Hematopoietic multipotent progenitor cell treated with erythropoietin and hydrocortisone succinate and interleukin-3 and kit ligand, for 17 days (in vitro differentiated cells): ENCODE measurements at regions not wholly inside any gene's neighbourhood (a gene's known extent, or its start where the extent isn't known, plus 50 kb on each side); places are given as distances from the start of the nearest gene placed in this dataset.

ENCODE experiments used
- DNase-seq: peaks from one replicate; pipeline ENCODE4 v3.0.0-alpha.2; 2015; ENCODE audit warnings: low spot score

DNA sequence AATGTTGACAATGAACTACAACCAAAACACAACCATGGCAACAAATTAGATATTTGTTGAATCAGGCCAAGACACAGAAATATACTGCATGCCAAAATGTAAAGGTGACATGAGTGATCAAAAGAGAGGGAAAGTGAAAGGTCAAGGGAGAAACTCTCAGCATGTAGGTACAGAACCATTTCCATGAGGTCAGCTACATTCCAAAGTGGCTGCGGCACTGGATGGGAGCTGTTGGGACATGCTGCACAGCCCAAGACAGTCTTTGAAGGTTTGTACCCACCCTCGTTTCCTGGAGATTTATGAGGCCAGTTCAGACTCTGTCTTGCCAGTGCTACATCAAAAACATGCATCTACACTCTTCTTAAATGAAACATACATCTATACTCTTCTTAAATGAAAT lies 579.9 kb downstream of the BMP2 start:
- no peak for DNase-seq

DNA sequence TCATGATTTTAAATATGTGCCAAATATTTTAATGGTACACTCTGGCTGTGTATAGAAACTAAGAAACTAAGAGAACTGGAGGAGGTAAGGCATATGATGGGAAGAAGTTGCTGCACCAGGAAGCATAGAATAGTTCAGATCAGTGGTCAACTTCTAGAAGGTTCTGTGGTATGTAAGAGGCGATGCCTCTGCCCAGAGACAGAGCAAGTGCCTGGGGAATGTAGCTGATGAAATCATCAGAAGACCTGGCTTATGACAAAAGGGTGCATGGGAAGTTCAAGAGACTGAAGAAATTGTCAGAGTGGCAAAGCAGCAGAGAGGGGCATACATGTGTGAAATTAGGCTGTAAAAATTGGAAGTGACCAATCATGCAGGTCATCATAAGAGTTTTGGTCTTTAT lies 580.8 kb downstream of the BMP2 start:
- no peak for DNase-seq

DNA sequence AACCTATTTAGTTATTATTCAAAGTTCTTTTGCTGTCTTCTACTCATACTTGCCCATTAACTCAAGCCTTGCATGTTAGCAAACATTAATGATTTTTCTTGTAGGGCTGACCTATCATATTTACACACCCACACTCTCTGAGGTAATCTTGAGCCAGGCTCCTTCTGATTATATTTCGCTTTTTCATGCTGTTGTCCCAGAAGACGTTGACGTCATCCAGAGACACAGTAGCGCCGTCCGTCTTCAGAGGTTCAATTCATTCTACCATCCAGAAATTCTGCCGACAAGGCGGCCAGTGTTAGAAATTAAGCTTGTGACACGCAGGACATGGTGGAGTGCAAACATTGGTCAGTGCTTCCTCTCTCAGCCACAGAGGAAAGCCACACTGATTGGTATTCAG lies 584.7 kb downstream of the BMP2 start:
- no peak for DNase-seq

DNA sequence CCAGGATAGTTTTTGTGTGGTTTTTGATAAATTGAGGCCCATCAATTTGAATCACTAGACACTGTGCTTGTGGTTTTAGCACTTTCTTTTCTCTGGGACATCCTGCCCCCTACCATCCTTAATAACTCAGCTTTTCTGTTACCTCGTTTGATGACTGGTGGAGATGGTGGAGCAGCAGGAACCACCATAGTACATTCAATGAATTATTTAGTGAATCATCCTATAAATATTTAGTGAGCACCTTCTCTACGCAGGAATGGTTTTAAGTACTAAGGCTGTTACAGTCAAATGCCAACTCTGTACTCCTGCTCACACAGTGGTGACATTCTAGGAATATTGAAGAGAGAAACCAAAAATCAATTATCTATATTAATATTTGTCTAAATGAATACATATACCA lies 585.2 kb downstream of the HAO1 start:
- DNase-seq: no peak

DNA sequence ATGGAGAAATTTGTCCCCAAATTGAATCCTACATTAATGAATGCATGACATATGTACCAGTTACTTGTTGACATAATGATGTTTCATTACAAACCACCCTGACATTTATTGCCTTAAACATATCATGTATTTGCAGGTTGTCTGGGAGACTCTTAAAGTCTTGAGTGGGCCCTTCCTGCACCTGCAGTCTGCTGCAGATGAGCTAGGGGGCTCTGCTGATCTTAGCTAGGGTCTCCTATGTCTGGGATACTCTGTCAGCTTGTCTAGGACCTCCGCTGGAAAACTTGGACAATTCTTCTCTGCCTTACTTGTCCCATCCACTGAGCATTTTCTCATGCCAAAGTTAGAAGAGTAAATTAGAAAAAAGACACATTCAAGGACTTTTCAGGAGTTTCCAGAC lies 581.6 kb downstream of the HAO1 start:
- DNase-seq: no peak

DNA sequence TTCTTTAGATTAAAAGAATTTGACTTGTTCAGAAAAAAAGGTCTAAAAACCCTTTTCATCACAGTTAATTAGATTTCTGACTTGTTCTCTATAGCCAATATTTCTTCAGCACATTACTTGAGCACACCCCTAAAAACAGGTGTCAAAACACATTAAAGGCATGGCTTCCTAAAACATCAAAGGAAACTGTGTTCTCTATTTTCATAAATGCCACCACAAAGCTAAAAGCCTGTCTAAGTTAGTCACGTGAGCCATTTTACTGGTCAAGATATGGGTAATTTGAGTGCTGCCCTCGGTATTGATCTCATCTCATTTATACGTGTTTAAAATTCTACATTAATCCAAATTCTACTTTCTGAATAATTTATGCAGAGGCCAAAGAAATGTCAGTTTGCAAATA lies 580.5 kb downstream of the HAO1 start:
- DNase-seq: no peak

DNA sequence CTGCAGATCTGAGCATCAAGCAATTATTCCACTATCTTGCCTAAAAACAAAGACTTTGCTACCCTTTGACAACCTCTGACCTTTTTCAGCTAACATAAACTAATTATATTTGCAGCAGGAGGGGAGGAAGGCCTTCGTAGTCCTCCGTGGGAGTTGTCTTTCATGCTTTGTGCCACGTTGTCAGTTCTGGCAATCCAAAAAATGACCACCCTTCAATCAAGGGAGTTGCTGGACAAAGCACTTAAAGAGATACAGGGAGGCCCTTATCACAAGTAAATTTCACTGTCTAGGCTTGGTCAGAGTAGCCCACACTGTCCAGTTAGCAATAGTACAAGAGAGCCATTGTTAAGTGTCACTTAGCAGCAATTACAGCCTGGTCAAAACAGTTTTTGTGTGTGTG lies 578.9 kb downstream of the HAO1 start:
- no peak for DNase-seq

DNA sequence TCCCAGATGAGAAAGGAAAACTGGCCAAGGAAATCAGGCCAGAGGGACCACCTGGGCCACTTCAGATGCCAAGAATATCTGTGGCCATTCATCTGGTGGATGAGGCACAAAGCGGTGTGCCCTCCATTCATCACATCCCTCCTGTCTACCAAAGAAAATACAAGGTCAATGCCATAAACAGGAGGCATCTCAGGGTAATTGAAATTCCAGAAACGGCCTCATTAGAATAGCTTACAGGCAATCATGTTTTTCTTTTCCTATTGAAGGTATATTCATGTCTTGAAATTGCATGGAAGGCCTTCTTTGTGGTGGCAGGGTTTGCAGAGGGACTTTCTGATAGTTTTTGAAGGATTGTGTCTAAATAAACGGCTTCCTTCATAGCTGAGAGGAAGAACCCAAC lies 578.3 kb downstream of the HAO1 start:
- no peak for DNase-seq

DNA sequence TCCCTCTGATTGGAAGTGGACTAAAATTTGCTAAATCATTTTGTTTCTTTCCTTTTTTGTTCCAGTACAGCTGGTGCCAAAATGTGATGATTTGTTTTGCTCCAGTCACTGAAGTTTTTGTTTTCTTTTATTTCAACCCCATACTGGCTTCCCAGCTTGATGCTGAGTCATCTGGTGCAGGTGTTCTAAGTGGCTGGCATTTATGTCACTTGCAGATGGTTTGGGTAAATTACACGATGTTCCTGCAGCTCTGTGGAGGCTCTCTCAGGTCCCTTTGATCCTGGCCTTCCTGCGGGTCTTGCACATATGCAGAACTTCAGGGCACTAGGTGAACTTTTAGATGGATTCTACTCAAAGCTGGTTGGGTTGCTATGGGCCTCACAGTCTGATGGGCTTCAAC lies 577.7 kb downstream of the HAO1 start:
- no peak for DNase-seq

DNA sequence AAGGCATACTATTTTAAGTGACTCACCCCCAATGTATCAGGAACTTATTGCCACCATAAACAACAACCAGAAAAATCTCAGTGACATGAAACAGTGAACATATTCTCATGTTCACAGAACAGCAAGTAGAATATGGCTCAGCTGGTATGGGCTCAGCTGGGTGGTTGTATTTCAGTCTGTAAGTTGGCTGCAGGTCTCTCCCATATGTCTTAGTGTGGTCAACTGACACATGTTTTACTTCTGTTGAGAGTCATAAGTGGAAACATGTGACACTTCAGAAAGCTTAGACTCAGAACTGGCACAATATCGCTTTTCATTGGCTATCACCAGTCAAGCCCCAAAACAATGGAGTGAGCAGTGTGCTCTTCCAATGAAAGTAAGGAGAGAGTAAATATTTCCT lies 574.1 kb downstream of the HAO1 start:
- no peak for DNase-seq

DNA sequence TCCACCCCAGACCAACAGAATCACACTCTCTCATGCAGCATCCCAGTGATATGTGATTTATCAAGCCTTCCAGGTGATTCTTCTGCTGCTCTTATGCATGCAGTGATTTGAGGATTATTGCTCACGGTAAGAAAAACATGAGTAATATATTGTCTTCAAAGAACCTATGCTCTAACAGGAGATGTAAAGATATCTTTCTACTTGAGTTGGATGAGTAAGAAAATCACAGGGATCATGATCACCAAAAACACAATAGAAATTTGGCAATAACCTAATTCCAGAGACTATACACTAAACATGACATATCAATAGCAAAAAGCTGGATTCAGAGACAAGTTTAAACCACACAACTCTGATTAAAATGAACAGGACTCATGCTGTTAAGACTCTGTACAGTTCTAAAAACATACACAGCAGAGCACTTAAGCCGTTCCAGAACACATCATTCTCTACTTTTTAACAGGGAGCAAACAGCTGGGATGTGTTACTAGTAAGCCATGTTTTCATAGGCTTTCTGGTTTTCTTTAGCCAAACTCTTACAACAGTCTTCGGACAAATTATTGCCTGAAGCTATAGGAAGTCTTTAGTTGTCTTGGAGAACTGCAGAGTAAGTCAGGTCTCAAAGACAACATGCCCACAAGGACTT lies 568.6 kb downstream of the HAO1 start:
- DNase-seq: no peak

DNA sequence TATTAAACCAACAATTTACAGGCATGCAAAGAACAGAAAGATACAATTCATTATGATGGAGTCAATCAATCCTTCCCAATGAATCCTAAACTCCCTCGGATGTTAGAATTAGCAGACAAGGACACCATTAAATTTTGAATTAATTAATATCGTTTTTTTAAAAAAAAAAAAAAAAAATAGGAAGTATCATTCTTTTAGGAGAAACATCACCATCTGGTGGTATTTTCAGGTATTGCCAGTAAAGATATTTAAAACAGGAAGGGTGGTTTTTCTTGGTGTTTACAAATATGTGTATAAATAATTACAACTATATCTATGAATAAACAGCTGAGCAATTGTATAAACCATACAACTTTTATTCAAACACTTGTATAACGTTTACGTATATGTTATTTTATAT lies 564.4 kb downstream of the HAO1 start:
- no peak for DNase-seq

DNA sequence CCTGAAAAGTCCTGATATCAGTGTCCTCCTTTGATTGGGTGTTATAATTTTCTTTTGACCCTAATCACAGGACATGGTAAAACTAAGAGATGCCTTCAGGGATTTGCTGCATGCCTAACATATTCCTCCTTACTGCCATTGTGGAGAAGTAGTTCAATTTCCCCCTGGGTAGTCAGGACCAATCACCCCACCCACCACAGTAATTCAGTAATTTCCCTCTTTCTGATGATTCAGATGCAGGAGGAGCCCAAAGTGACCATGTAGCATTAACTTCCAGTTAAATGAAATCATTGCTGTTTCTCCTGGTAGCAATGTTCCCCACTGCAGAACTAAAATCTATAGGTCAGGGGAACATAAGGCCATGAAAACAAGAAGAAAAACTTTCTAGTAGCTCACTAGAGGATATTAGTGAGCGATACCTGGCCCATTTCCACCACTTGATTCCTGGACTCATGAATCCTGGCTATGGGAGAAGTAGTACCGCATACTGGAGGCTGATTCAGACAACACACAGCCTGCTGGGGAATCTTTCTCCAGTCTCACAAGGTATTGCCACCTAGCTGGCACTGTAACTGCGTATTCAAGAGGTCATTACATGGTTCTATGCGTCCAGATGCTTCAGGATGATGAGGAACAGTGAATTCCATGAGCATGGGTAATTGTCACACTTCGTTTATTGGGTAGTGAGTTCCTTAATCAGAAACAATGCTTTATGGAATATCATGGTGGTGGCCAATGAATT lies 561.2 kb downstream of the HAO1 start:
- DNase-seq: no peak

DNA sequence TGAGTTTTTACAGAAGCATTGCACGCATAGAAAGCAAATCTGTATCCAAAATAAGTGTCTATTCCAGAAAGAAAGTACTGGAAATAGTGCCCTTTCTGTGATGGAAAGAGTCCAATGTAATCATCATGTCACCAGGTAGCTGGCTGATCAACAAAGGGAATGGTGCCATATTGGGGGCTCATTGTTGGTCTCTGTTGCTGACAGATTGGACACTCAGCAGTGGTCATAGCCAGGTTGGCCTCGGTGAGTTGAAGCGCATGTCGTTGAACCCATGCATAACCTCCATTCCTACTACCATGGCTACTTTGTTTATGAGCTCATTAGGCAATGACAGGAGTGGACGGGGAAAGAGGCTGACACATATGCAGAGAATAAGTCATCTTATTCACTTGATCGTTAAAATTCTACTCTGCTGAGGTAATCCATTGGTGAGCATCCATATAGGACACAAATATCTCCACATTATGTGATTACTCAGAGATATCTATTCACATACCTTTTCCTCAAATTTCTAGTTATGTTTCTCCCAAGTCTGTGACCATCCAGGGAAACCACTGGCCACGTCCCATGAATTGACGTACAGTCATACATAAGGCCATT lies 560.5 kb downstream of the HAO1 start:
- no peak for DNase-seq

DNA sequence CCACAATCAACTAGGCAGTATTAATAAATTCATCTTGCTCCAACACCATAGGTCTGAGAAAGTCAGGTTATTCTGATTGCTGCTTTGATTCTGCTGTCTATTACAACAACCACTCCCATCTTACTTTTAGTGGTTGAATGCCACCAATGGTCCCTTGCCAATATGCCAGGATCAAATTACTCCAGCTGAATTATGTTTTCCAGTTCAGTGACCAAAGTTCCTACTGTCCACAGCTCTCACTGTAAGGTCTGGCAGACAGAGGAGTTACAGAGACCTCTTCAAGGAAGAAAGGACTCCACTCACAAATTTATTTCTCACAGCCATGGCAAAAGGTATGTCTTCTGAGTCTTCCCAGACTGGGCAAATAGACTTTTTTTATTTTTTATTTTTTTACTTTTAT lies 557.0 kb downstream of the HAO1 start:
- DNase-seq: no peak

DNA sequence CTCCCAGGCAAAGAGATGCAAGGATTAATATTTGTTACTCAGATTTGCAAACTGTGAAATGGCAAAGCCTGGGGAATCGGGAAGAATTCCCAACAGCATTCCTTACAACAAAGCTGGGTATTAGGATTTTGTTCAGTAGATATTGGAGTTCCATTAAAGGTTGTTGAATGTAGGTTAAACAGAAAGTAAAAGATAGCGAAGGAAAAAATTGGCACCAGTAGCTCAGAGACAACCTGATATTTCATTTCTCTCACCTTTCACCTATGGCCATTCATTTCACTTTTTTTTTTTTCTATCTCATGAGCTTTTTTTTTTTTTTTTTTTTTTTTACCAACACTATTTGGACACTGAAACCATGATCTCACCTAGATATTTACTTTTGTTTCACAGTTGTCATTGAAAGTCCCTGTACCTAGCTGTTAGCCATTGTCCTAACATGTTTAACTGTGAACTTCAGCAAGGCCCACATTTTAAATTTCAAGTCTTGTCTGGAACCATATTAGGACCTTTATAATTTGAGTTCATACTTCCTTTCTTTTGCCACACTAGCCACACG lies 552.5 kb downstream of the HAO1 start:
- DNase-seq: no peak

DNA sequence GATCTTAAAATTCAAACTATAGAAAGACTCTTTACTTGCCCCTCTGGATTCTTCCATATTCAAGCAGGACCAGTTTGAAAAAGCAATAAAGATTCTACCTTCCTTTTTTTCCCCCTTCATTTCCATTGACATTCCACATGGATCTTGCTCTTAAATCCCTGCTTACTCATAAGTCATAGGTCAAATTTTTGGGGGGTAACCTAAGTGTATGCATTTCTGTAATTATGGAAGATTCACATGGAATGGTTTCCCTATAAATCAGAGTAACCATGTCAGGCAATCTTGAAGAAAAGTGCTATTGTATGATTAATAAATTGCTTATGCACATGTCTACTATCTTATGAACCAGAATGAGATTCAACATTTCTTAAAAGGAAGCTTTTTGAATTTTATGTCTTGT lies 551.0 kb downstream of the HAO1 start:
- DNase-seq: no peak

DNA sequence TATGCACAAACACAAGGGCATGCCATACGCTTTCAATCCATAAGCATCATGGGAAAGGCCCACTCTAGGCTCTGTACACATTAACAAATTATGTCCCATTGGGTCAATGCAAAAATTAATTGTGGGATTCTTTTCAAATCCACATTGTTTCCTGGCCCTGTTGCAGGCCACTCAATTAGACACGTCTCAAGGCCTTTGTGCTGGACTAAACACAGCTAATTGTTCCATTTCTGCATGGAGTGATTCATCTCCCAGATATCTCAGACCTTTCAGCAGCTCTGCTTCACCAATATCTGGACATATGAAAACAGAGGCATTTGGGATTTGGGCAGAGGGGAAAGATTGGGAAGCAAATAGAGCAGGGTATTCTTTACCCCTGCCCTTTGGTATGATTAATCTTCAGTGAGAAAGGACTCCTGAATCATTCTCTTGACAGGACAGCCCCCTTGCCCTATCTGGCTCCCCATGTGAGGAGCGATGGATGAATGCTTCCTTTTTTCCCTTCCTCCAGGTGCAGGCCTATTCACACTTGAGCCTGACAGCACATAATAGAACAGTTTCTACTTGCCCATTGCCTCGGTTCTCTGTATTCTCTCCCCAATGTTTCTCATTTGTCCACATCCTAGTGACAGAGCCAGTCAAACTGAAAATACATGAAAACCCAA lies 547.6 kb downstream of the HAO1 start:
- no peak for DNase-seq

DNA sequence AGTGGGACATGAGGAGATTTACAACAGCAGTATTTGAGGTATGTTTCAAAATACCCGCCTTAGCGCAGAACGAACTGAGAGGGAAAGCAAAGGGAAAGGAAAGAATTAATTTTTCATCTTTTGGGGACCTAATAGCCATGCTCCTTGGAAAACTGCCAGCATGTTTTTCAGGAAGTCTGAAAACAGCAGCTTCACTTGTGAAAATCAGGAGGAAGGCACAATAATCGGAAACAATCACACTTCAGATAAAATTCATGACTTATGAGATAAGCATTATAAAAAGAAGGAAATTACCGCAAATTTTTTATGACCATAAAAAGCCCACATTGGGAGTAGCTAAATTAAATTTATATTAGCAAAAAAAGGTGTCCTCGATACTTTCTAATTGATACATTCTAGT lies 541.1 kb downstream of the HAO1 start:
- no peak for DNase-seq

DNA sequence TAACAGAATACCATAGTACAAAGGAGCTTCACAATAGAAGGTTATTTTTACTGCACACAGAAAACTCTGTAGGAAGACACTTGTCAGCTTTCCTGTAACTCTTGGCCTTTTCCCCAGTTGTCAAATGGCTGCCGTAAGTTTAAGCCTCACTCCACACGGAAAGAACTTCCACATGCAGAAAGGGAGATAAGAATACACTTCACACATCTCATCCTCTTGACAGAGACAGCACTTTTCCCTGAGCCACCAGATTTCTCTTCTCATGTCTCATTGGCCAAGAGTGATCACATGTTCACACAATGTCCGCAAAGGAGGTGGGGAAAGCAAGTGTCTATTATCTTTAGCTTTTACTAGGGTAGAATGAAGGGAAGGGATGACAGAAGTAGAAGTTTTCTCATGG lies 540.7 kb downstream of the HAO1 start:
- DNase-seq: no peak

DNA sequence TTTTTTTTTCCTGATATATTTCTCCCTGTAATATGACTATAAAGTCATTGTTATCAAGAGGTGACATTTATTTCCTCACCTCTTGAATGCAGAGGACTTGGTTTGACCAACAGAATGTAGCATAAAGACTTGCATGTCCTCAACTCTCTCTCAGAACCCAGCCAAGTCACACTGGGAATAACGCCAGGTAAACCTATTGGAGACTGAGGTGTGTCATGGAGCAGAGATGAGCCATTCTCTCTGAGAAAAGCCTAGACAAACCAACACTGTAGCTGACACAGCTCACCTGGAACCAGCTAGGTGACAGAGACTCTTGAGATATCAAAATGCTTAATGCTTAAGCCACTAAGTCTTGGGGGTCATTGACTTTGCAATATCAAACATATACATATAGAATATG lies 533.6 kb downstream of the HAO1 start:
- no peak for DNase-seq

DNA sequence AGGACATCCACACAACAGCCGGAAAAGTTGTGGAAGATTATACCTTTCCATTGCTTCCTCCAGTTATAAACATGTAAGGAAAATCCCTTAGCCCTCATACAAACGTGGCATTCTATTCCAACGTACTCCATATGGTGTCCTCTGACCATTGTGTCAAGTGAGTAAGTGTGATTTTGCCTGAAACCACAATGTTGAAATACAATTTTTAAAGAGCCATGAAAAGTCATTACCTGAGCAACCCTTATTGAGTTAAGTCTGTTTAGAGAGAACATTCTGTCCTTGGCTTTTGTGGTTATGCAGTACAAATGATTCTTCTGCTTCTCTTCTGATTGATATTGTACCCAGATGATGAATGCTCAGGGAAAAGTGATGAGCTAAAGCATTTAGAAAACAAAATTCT lies 530.1 kb downstream of the HAO1 start:
- no peak for DNase-seq

DNA sequence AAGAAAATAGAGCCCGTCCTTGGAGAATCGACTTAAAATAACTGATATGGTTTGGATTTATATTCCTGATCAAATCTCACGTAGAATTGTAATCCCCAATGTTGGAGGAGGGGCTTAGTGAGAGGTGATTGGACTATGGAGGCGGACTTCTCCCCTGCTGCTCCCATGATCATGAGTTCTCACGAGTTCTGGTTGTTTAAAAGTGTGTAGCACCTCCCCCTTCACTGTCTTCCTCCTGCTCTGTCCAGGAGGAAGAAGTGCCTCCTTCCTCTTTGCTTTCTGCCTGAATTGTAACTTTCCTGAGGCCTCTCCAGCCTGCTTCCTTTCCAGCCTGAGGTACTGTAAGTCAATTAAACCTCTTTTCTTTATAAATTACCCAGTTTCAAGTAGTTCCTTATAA lies 529.2 kb downstream of the HAO1 start:
- no peak for DNase-seq
